ENCODE measurements at regions not wholly inside any gene's neighbourhood (a gene's known extent, or its start where the extent isn't known, plus 50 kb on each side); places are given as distances from the start of the nearest gene placed in this dataset.

DNA sequence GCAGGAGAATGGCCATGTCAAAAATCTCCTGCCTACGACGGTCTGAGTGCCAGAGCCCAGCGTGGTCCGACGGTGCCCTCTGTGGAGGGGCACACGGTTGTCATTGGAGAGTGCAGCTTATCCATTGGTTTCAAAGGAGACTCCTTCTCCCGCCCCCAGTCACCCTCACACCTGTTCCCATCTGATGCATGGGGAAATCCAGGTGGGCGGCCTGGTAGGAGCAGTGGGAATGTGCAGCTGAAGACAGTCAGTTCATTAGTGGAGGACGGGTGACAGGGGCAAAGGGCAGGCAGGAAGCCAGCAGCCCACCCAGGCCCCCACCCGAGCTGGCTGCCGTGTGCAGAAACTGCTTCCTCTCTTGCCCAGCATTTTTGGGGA lies 162.3 kb downstream of the IRF8 start:
- no peak for DNase-seq

- no peak for DNase-seq
Measured at GRCh38 chr16:86061721-86062120, 162.8 kb downstream of the IRF8 start.

DNA sequence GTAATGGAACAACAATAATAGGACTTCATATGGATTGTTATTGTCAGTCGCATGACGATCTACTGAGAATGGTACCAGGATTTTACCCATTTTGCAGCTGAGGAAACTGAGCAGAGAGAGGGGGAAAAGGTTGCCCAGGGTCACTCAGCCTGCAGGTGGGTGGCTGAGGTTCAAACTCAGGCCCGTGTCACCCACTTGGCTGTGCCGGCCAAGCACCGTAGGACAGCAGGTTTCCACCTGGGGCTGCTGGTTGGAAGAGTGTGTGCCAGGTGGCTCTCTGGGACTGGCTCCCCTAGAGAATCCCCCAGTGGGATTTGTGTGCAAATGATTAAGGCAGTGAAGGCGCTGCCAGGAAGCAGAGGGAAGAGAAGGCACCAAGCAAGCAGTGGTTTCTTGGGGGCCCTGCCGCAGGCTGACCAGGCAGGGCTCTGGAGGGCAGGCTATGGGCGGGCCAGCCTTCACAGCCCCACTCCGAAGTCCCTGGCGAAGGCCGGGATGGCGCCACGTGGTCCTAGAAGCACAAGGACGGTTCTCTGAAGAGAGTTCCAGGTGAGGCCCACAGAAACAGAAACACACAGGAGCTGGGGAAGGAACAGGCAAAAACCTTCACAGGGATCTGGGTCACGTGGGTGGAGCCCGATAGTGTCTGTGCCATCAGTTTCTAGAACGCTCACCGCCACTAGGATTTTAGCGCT lies 163.5 kb downstream of the IRF8 start:
- DNase-seq: no peak

GRCh38 chr16:86063760-86064405 lies 164.9 kb downstream of the IRF8 start:
- DNase-seq: no peak

DNA sequence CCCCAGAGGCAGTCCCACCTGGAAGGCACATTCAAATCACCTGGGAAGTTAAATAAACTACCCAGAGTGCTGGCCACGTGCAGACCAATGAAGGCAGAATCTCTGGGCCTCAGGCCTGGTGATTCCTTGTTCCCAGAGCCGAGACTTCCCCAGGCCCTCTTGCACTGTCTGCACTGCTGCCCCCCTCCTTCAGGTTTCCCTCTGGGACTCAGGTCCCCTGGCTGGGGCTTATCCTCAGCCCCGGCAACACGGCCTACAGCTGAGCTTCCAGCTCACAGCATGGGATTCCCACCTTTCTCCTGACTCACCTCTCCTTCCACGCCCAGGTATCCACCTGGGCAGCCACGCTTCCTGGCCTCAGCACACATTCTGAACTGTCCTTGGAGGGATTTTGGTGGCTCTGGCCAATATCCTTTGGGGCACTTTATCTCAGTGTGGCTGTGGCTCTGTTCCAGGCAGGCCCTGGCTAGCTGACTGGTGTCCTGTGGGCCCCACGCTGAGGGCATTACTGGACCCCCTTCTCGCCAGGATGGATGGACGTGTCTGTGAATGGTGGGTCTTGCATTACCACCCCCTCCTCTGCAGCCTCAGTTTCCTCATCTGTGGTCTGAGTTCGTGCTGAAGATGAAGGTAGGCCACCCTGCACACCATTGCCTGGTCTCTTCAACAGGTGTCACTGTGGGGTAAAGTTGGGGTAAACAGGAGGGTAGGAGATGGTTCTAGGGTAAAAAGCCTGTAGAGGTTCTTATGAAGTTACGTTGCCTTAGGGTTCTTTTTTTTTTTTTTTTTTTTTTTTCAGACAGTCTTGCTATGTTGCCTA lies 165.7 kb downstream of the IRF8 start:
- DNase-seq: no peak

- DNase-seq: no peak
Measured at GRCh38 chr16:86065711-86066110, 166.7 kb downstream of the IRF8 start.

GRCh38 chr16:86066811-86067210 lies 167.8 kb downstream of the IRF8 start:
- no peak for DNase-seq

DNA sequence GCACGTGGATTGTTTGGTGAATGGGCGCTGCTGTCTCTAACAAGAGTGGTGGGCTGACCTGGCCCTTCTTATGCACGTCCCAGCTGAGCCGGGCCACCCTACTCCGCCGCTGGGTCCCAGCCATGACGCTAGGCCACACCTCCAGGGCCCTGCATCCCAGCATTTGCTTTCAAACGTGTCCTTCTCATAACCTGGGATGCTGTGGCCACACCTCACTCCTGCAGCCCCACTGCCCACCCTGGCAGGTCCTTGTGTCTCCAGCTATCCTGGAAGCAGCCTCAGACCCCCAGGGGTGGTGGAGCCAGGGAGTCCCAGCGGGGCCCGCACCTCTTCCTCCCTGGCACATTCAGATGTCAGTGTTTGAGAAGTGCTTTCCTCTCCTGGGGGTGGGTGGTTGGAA lies 168.6 kb downstream of the IRF8 start:
- DNase-seq: no peak

- DNase-seq: no peak
Measured at GRCh38 chr16:86067936-86068335, 169.0 kb downstream of the IRF8 start.

DNA sequence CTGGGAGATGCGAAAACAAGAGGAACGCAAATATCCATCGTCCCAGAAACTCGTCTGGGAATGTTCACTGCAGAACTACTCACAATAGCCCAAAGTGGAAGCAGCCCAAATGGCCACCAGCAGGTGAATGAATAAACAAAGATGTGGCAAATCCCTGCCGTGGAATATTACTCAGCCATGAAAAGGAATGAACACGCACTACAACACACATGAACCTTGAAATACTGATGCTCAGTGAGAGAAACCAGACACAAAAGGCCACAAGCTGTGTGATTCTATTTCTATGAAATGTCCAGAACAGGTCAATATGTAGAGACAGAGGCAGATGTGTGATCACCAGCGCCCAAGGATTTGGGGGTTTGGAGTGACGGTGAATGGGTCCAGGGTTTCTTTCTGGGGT lies 169.8 kb downstream of the IRF8 start:
- no peak for DNase-seq

DNA sequence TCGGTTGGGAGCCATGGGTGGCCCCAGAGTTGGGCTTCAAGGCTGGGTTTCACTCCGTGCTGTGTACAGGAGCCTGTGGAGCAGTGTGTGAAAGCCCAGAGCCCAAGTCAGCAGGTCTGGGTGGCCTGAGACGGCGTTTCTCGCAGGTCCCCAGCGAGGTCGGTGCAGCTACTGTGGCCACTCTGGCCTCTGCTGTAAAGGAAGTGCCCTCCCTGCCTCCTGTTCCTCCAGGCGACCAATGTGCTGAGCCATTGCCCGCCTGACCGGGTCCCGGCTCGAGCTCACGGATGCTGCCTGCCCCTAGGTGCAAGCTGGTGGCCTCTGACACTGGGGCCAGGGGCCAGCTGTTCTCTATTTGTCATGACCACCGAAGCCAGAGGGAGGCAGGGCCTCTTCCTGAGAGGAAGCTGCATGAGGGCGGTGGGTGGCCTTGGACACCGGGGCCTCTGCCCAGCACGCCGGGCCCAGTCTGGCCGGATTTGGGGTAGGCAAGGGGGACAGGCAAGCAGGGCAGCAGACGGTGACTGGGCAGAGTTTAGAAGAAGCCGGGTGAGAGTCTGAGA lies 170.9 kb downstream of the IRF8 start:
- DNase-seq: no peak

DNA sequence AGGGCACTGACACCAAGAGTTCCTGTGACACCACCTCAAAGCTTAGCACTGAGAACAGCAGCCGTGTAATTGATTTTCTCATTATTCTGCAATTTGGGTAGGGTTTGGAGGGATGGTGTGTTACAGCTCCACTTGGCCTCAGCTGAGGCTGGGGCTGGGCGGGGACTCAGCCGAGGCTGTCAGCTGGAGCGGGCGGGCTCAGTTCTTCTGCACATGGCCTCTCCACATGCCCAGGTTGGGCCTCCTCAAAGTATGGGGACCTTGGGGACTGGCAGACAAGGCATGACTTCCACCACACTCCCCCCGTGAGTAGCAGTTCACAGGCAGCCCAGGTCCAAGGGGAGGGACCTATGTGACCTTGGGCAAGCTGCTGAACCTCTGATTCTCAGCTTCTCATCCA lies 171.5 kb downstream of the IRF8 start:
- no peak for DNase-seq

DNA sequence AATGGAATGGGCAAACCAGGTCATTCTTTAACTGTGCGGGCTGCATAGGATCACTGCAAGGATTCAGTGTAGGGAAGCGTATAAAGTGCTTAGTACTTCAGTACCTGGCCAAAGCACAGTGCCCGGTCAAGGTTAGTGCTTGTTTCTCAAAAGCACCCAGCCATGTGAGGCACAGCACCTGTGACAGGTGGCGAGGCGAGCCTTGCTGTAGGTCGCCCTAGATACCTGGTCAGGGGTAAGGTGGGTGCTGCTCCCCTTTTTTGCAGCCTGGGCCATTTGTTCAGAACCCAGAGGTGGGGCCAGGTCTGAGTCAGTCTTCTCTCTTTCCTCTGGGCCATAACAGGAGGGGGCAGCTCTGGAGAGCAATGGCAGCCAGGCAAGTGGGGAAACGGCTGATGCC lies 172.0 kb downstream of the IRF8 start:
- no peak for DNase-seq

- no peak for DNase-seq
Measured at GRCh38 chr16:86071611-86072240, 172.8 kb downstream of the IRF8 start.

DNA sequence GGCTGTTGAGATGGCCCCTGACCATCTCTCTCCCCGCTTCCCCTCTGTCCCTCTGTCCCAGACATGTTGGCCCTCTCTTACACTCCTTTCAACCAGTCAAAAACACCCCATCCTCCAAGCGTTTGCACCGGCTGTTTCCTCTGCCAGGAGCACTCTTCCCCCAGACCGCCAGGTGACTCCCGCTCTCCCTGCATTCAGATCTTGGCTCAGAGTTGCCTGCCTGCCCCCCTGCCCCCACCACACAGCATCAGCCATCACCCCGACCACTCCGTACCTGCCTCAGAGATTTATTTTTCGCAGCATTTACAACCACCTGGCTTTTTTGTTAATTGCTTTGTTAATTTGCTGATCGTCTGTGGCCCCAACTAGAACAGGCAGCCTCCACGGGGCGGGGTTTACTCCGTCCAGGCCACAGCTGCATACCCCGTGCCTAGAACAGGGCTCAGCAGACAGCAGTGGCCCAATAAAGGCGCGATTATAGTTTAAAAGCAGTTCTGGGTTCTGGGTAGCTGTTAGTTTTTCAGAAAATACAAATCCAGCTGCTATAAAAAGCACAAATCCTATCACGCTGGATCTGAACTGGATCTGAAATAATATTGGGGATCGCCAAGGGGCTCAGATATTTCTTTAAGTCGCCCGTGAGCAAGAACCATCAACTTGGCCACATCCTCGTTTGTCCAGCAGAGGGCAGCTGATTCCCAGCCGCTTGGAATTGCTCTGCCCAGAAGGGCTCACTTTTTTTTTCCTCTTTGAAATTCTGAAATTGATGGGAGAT lies 173.6 kb downstream of the IRF8 start:
- DNase-seq: peak; percentile 75

- no peak for DNase-seq
Measured at GRCh38 chr16:86073103-86073625, 174.2 kb downstream of the IRF8 start.

- DNase-seq: no peak
Measured at GRCh38 chr16:86073763-86074493, 175.0 kb downstream of the IRF8 start.

GRCh38 chr16:86074651-86075487 lies 175.9 kb downstream of the IRF8 start:
- DNase-seq: no peak

DNA sequence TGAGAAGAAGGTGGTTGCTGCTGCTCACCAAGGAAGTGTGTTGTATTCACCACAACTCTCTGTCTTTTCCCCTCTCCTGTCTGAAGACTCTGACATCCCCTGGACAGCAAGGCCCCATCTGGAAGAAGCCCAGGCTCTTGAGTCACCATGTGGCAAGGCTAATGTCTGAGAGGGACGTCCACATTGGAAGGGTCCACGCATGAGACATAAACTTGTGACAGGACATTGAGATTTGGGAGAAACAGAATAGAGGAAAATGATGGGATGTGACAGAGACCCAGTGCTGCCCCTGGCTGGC lies 176.5 kb downstream of the IRF8 start:
- no peak for DNase-seq

DNA sequence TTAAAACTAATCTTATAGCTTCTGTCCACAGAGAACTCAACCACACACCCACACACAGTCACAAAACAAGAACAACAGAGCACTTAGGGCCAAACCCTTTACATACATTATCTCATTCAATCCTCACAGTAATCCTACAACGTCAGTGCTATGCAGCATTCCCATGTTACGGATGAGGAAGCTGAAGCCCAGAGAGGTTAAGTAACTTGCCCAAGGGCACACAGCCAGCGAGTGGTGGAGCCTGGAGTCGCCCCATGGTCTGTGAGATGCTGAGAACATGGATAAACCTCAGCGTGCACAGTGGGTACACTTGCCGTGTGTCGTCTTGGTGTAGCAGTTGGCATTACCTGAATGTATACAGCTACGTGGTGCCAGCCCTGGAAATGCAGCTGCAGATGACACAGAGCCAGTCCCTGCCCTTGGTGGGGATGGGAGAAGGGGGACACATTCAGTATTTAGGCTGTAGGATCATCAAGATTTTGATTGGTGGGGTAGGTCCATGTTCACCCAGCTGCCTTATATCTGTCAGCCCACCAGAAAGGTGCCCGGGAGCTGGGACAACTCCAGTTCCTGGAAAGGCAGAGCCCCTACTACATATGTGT lies 177.0 kb downstream of the IRF8 start:
- no peak for DNase-seq
